Activated CD4-positive, alpha-beta T cell treated with anti-CD3 and anti-CD28 coated beads for 36 hours (primary cell): ENCODE measurements at regions not wholly inside any gene's neighbourhood (a gene's known extent, or its start where the extent isn't known, plus 50 kb on each side); places are given as distances from the start of the nearest gene placed in this dataset.

ENCODE experiments used
- ATAC-seq: fragments of 200-7000 bp; cut with Tn5 transposase; one replicate; pipeline ENCODE4 v1.10.0; 2021; ENCODE audit warnings: mild to moderate bottlenecking, moderate library complexity
- CTCF ChIA-PET: fragments of 350-600 bp; sonication (Branson Sonifier 250); formaldehyde crosslinking; loops from one replicate; lab custom pipeline; 2021; ENCODE audit warnings: antibody characterized with exemption; lab: Charles Lee
- POLR2A ChIA-PET: fragments of 350-600 bp; sonication (Branson Sonifier 250); formaldehyde crosslinking; loops from one replicate; lab custom pipeline; 2021; ENCODE audit warnings: antibody characterized with exemption, inconsistent platforms; lab: Charles Lee
- DNase-seq: peaks from one replicate; pipeline ENCODE4 v3.0.0-alpha.2; 2020
- H3K27ac Mint-ChIP-seq: one replicate; pipeline ENCODE4 v1.8.0; 2021; ENCODE audit warnings: mixed read lengths
- H3K27me3 Mint-ChIP-seq: one replicate; pipeline ENCODE4 v1.8.0; 2021; ENCODE audit warnings: mixed read lengths
- H3K36me3 Mint-ChIP-seq: one replicate; pipeline ENCODE4 v1.8.0; 2021; ENCODE audit warnings: low read depth, mixed read lengths
- H3K4me1 Mint-ChIP-seq: one replicate; pipeline ENCODE4 v1.8.0; 2021; ENCODE audit warnings: mixed read lengths
- H3K4me3 Mint-ChIP-seq: one replicate; pipeline ENCODE4 v1.8.0; 2021; ENCODE audit warnings: mild to moderate bottlenecking, moderate library complexity, mixed read lengths
- H3K9me3 Mint-ChIP-seq: one replicate; pipeline ENCODE4 v1.8.0; 2021; ENCODE audit warnings: low read depth, mixed read lengths
- intact Hi-C, 2 experiments: fragments of 100-400 bp; cut with DNase I in 1 of 2; cut with micrococcal nuclease in 1 of 2; formaldehyde crosslinking; loops; one replicate each; pipeline versions ENCODE4 v1.14.2 to v1.15.1; 2022 to 2024; cut with DNase I, micrococcal nuclease

- Mint-ChIP-seq H3K27me3 (peaks cover 10% of the 10 kb centered on the region), H3K4me1 (no peaks in the 10 kb centered on the region), H3K9me3 (no peaks in the 10 kb centered on the region), H3K27ac (no peak overlapping the region), H3K4me3 (no peak overlapping the region), H3K36me3 (no peaks in the 10 kb centered on the region)
- intact Hi-C loops, result no loop called here
- ChIA-PET CTCF (no interaction called here), POLR2A (no interaction called here)
- ATAC-seq, result no peak
- DNase-seq, result no peak
These were observed 498.3 kb upstream of the SULF2 start for GRCh38 chr20:48283470-48284110.

- ATAC-seq (no peak), DNase-seq (no peak)
- Mint-ChIP-seq H3K27ac (no peak overlapping the region), H3K4me3 (no peak overlapping the region), H3K4me1 (no peaks in the 10 kb centered on the region), H3K36me3 (no peaks in the 10 kb centered on the region), H3K9me3 (no peaks in the 10 kb centered on the region), H3K27me3 (peaks cover 12% of the 10 kb centered on the region)
- ChIA-PET CTCF (interaction anchor here (0.9 kb wide), 1 partner anchor 12 kb away, joined by 3 read pairs; no protein-coding TSS in a partner anchor), POLR2A (no interaction called here)
- intact Hi-C loops, result no loop called here
These were observed 497.4 kb upstream of the SULF2 start for GRCh38 chr20:48282591-48283228.

DNA sequence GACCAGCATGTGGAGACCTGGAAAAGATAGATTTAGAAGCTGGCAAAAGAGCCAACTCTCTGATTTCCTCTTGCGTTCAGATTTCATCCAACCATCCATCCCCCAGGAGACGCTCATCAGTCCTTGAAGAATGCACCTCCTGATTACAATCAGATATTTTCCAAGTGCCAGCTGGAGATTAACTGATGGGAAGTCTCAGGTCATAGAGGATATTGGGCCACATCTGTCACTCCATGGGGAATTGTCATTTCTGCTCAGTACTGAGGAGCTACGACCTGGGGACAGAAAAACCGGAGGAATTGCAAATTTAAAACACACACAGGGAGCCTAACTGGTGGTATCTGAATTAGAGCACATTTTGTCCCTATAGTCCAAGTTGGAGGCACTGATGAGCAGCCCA lies 496.2 kb upstream of the SULF2 start:
- DNase-seq (no peak), ATAC-seq (no peak)
- Mint-ChIP-seq H3K36me3 (no peaks in the 10 kb centered on the region), H3K4me1 (no peaks in the 10 kb centered on the region), H3K9me3 (no peaks in the 10 kb centered on the region), H3K27me3 (peaks cover 15% of the 10 kb centered on the region), H3K4me3 (no peak overlapping the region), H3K27ac (no peak overlapping the region)
- ChIA-PET CTCF (interaction anchor here (0.6 kb wide), 1 partner anchor 257 kb away, joined by 3 read pairs; no protein-coding TSS in a partner anchor), POLR2A (no interaction called here)
- intact Hi-C loops, result no loop called here

GRCh38 chr20:48278961-48279481 lies 493.7 kb upstream of the SULF2 start:
- Mint-ChIP-seq H3K27ac (no peak overlapping the region), H3K27me3 (peaks cover 15% of the 10 kb centered on the region), H3K4me3 (no peak overlapping the region), H3K4me1 (no peaks in the 10 kb centered on the region), H3K36me3 (no peaks in the 10 kb centered on the region), H3K9me3 (no peaks in the 10 kb centered on the region)
- ChIA-PET POLR2A (no interaction called here), CTCF (no interaction called here)
- ATAC-seq (no peak), DNase-seq (no peak)
- intact Hi-C loops, result no loop called here

- Mint-ChIP-seq H3K9me3 (no peaks in the 10 kb centered on the region), H3K27ac (no peak overlapping the region), H3K36me3 (no peaks in the 10 kb centered on the region), H3K27me3 (peaks cover 15% of the 10 kb centered on the region), H3K4me3 (no peak overlapping the region), H3K4me1 (no peaks in the 10 kb centered on the region)
- ChIA-PET CTCF (no interaction called here), POLR2A (no interaction called here)
- intact Hi-C loops, result no loop called here
- no peak for ATAC-seq
- no peak for DNase-seq
These were observed 492.0 kb upstream of the SULF2 start for GRCh38 chr20:48277266-48277665.

GRCh38 chr20:48276021-48276342 lies 490.7 kb upstream of the SULF2 start:
- ChIA-PET POLR2A (no interaction called here), CTCF (no interaction called here)
- no peaks in the 10 kb centered on the region for H3K36me3 Mint-ChIP-seq
- ATAC-seq (no peak), DNase-seq (no peak)
- H3K4me3 Mint-ChIP-seq, result no peak overlapping the region
- H3K27ac Mint-ChIP-seq, result no peak overlapping the region
- H3K9me3 Mint-ChIP-seq, result no peaks in the 10 kb centered on the region
- intact Hi-C loops, result no loop called here
- H3K27me3 Mint-ChIP-seq, result peaks cover 17% of the 10 kb centered on the region
- H3K4me1 Mint-ChIP-seq, result no peaks in the 10 kb centered on the region

DNA sequence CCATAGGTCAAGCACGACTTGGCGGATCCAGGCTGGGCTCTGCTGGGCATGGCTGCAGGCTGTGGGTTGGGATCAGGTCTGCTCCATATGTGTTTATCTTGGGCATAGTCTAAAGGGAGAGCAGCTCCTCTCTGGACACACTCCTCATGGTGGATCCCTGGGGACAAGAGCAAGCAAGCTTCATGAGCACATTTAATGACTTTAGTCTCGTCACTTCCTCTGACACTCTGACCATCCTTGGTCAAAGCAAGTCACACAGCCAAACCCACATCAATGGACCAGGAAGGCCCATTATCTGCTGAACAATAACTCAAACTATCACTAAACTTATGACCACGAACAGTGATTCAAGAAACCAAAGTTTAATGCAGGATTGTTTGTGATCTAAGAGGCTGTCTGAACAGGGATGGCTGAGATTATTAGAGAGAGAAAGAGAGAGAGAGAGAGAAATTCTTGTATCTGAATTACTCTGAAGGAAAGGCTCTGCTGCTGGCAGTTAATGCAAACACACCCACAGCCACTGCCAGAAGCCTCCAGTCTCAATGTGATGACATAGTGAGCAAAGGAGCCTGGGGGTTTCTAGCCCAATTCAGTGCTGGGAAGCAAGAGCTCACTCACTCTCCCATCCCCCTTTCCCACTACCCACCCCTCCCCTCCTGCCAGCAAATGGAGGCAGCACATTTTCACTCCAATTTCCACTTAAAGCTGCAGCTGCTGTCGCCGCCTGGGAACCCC lies 490.2 kb upstream of the SULF2 start:
- intact Hi-C loops, result no loop called here
- no peaks in the 10 kb centered on the region for H3K9me3 Mint-ChIP-seq
- CTCF ChIA-PET, result no interaction called here
- no peak overlapping the region for H3K27ac Mint-ChIP-seq
- POLR2A ChIA-PET, result no interaction called here
- ATAC-seq (no peak), DNase-seq (no peak)
- peaks cover 17% of the 10 kb centered on the region for H3K27me3 Mint-ChIP-seq
- no peaks in the 10 kb centered on the region for H3K4me1 Mint-ChIP-seq
- no peaks in the 10 kb centered on the region for H3K36me3 Mint-ChIP-seq
- no peak overlapping the region for H3K4me3 Mint-ChIP-seq

DNA sequence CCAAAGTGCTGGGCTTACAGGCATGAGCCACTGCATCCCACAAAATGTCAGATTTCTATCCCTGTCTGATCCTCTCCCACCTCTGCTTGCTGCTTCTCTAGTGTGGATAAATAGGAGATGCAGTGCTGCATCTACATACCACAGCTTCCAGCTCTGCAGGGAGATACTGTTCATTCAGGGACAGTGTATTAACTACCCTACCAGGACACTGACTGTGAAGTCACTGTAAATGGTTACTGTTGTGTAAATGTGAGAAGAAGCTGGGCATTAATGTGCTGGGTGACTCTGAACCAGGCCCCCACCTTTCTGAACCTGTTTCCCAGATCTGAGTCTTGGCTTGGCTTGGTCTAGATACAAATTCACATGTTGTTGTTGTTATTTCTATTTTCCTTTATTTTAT lies 488.6 kb upstream of the SULF2 start:
- no peaks in the 10 kb centered on the region for H3K36me3 Mint-ChIP-seq
- H3K4me3 Mint-ChIP-seq, result no peak overlapping the region
- intact Hi-C loops, result no loop called here
- peaks cover 17% of the 10 kb centered on the region for H3K27me3 Mint-ChIP-seq
- no peak overlapping the region for H3K27ac Mint-ChIP-seq
- CTCF ChIA-PET, result no interaction called here
- H3K9me3 Mint-ChIP-seq, result no peaks in the 10 kb centered on the region
- no peaks in the 10 kb centered on the region for H3K4me1 Mint-ChIP-seq
- POLR2A ChIA-PET, result no interaction called here
- ATAC-seq (no peak), DNase-seq (no peak)

DNA sequence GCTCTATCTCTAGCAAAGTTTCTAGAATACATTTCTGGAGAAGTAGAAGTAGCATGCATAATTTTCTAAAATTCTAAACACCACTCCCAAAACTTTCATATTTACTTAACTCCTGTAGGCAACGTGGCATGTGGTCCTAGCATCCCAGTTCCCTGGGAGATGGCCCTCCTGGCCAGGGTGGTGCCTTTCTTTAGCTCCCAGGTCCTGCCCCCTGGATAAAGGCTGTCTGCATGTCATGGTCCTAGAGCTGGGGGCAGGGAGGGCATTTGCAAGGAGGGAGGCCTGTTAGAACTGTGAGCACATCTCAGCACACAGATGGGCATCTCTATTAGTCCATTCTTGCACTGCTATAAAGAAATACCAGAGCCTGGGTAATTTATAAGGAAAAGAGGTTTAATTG lies 485.6 kb upstream of the SULF2 start:
- ChIA-PET POLR2A (no interaction called here), CTCF (no interaction called here)
- Mint-ChIP-seq H3K27me3 (peaks cover 12% of the 10 kb centered on the region), H3K4me3 (no peak overlapping the region), H3K4me1 (no peaks in the 10 kb centered on the region), H3K36me3 (no peaks in the 10 kb centered on the region), H3K9me3 (no peaks in the 10 kb centered on the region), H3K27ac (no peak overlapping the region)
- ATAC-seq (no peak), DNase-seq (no peak)
- intact Hi-C loops, result no loop called here

GRCh38 chr20:48267860-48268633 lies 482.8 kb upstream of the SULF2 start:
- H3K4me1 Mint-ChIP-seq, result no peaks in the 10 kb centered on the region
- ChIA-PET POLR2A (interaction anchor here (0.6 kb wide), 1 partner anchor 178 kb away, joined by 4 read pairs; no protein-coding TSS in a partner anchor), CTCF (no interaction called here)
- intact Hi-C loops, result no loop called here
- DNase-seq (no peak), ATAC-seq (no peak)
- no peak overlapping the region for H3K27ac Mint-ChIP-seq
- H3K9me3 Mint-ChIP-seq, result no peaks in the 10 kb centered on the region
- H3K4me3 Mint-ChIP-seq, result no peak overlapping the region
- H3K36me3 Mint-ChIP-seq, result no peaks in the 10 kb centered on the region
- peaks cover 8% of the 10 kb centered on the region for H3K27me3 Mint-ChIP-seq

DNA sequence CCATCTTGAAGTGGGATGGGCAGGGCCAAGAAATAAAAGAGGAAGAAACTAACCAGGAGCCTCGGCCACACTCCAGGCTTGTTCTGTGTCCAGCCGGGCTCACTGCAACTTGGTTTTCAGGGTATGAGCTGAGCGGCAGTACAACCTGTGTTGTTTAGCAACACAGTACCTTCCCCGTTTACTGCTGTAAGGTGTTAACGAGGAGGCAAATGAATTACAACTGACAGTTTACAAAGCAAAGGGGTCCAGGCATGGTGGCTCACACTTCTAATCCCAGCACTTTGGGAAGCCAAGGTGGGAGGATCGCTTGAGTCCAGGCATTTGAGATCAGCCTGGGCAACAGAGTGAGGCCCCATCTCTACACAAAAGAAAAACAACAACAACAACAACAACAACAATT lies 481.3 kb upstream of the SULF2 start:
- no peaks in the 10 kb centered on the region for H3K4me1 Mint-ChIP-seq
- ATAC-seq, result no peak
- no peak for DNase-seq
- CTCF ChIA-PET, result no interaction called here
- H3K27me3 Mint-ChIP-seq, result peaks cover 3% of the 10 kb centered on the region
- no peak overlapping the region for H3K27ac Mint-ChIP-seq
- POLR2A ChIA-PET, result no interaction called here
- no peaks in the 10 kb centered on the region for H3K36me3 Mint-ChIP-seq
- H3K9me3 Mint-ChIP-seq, result no peaks in the 10 kb centered on the region
- intact Hi-C loops, result no loop called here
- H3K4me3 Mint-ChIP-seq, result no peak overlapping the region
